Liver (tissue), 8 donors: ENCODE measurements at regions not wholly inside any gene's neighbourhood (a gene's known extent, or its start where the extent isn't known, plus 50 kb on each side); places are given as distances from the start of the nearest gene placed in this dataset.

Source experiments
- DNase-seq: peaks from one replicate; pipeline ENCODE4 v3.0.0-alpha.2; 2017; ENCODE audit warnings: low spot score
- H3K27ac ChIP-seq, 2 donors: one replicate each; pipeline ENCODE4 v1.7.0; 2013; ENCODE audit warnings: inconsistent platforms in 2 of 2, low read length in 2 of 2, control low read depth in 1 of 2, low read depth in 1 of 2, mild to moderate bottlenecking in 1 of 2
- H3K27me3 ChIP-seq, 4 donors: one replicate each; pipeline versions ENCODE4 v1.6.1 to v1.7.0; 2013; ENCODE audit warnings: low read length in 3 of 4, inconsistent platforms in 1 of 4, mild to moderate bottlenecking in 1 of 4, moderate library complexity in 1 of 4; ENCODE audit not compliant: control insufficient read depth in 4 of 4, insufficient read depth in 4 of 4
- H3K36me3 ChIP-seq, 4 donors: one replicate each; pipeline versions ENCODE4 v1.6.1 to v1.7.0; 2013; ENCODE audit warnings: low read length in 3 of 4, mild to moderate bottlenecking in 3 of 4, low read depth in 1 of 4, moderate library complexity in 1 of 4; ENCODE audit not compliant: control insufficient read depth in 4 of 4, insufficient read depth in 3 of 4
- H3K4me1 ChIP-seq, 4 donors: one replicate each; pipeline versions ENCODE4 v1.6.1 to v1.7.0; 2013; ENCODE audit warnings: low read length in 3 of 4, mild to moderate bottlenecking in 3 of 4, moderate library complexity in 1 of 4; ENCODE audit not compliant: control insufficient read depth in 4 of 4, insufficient read depth in 4 of 4
- H3K4me3 ChIP-seq, 3 donors: one replicate each; pipeline versions ENCODE4 v1.6.1 to v1.7.0; 2013; ENCODE audit warnings: low read length in 3 of 3, control low read depth in 1 of 3, low read depth in 1 of 3, mild to moderate bottlenecking in 1 of 3
- H3K9ac ChIP-seq, 2 donors: one replicate each; pipeline ENCODE4 v1.7.0; 2013; ENCODE audit warnings: low read length in 2 of 2, mild to moderate bottlenecking in 2 of 2, moderate library complexity in 2 of 2, control low read depth in 1 of 2, low read depth in 1 of 2
- H3K9me3 ChIP-seq, 4 donors: one replicate each; pipeline versions ENCODE4 v1.6.1 to v1.7.0; 2013; ENCODE audit warnings: low read length in 3 of 4; ENCODE audit not compliant: control insufficient read depth in 4 of 4
- ATF3 ChIP-seq: IDR thresholded peaks from 2 replicates; pipeline ENCODE4 v1.6.1; 2016; ENCODE audit warnings: antibody characterized with exemption
- CTCF ChIP-seq: fragments of 150-350 bp; IDR thresholded peaks from 2 replicates; pipeline ENCODE4 v1.5.1; 2017; ENCODE audit warnings: improper control_type of control experiment, low read depth, low read length; ENCODE audit not compliant: missing input control
- EGR1 ChIP-seq, 2 donors: IDR thresholded peaks; 2 replicates each; pipeline ENCODE4 v1.6.1; 2016 to 2018; ENCODE audit warnings: antibody characterized with exemption in 2 of 2, low read depth in 2 of 2
- FOXA1 ChIP-seq: IDR thresholded peaks from 2 replicates; pipeline ENCODE4 v1.6.1; 2016; ENCODE audit warnings: antibody characterized with exemption
- FOXA2 ChIP-seq: IDR thresholded peaks from 2 replicates; pipeline ENCODE4 v1.6.1; 2016; ENCODE audit warnings: antibody characterized with exemption
- GABPA ChIP-seq, 2 donors: IDR thresholded peaks in 1 of 2; conservative IDR thresholded peaks in 1 of 2; 2 replicates each; pipeline ENCODE4 v1.6.1; 2016; ENCODE audit warnings: antibody characterized with exemption in 2 of 2, mild to moderate bottlenecking in 1 of 2, moderate library complexity in 1 of 2
- HNF4A ChIP-seq, 2 donors: conservative IDR thresholded peaks; 2 replicates each; pipeline ENCODE4 v1.6.1; 2016; ENCODE audit warnings: antibody characterized with exemption in 2 of 2, mild to moderate bottlenecking in 2 of 2
- HNF4G ChIP-seq: IDR thresholded peaks from 2 replicates; pipeline ENCODE4 v1.6.1; 2016; ENCODE audit warnings: antibody characterized with exemption
- JUND ChIP-seq, 2 donors: IDR thresholded peaks; 2 replicates each; pipeline ENCODE4 v1.6.1; 2016; ENCODE audit warnings: antibody characterized with exemption in 2 of 2
- MAX ChIP-seq: IDR thresholded peaks from 2 replicates; pipeline ENCODE4 v1.6.1; 2016; ENCODE audit warnings: antibody characterized with exemption
- NR2F2 ChIP-seq: IDR thresholded peaks from 2 replicates; pipeline ENCODE4 v1.6.1; 2016; ENCODE audit warnings: antibody characterized with exemption
- RAD21 ChIP-seq, 2 donors: IDR thresholded peaks; 2 replicates each; pipeline ENCODE4 v1.6.1; 2016; ENCODE audit warnings: antibody characterized with exemption in 2 of 2, mild to moderate bottlenecking in 2 of 2
- REST ChIP-seq: IDR thresholded peaks from 2 replicates; pipeline ENCODE4 v1.6.1; 2016; ENCODE audit warnings: antibody characterized with exemption, mild to moderate bottlenecking
- SP1 ChIP-seq: IDR thresholded peaks from 2 replicates; pipeline ENCODE4 v1.6.1; 2018; ENCODE audit warnings: antibody characterized with exemption, mild to moderate bottlenecking
- TAF1 ChIP-seq: conservative IDR thresholded peaks from 2 replicates; pipeline ENCODE4 v1.6.1; 2016; ENCODE audit warnings: antibody characterized with exemption, mild to moderate bottlenecking
- YY1 ChIP-seq: IDR thresholded peaks from 2 replicates; pipeline ENCODE4 v1.6.1; 2016; ENCODE audit warnings: antibody characterized with exemption, mild to moderate bottlenecking
- ZBTB33 ChIP-seq: IDR thresholded peaks from 2 replicates; pipeline ENCODE4 v1.6.1; 2016; ENCODE audit warnings: antibody characterized with exemption
- WGBS: extraction: QIAGEN DNeasy Blood & Tissue Kit; methylation state at CpG from one replicate; pipeline ENCODE4 v1.1.7; 2013; 5-methylcytosine and 5-hydroxymethylcytosine counted together
- donor health status: healthy.
- donor health status: healthy.
- donor health status: healthy.
- donor health status: healthy.
- donor health status: healthy.

- WGBS, result 72% methylated on average over 2 of the region's 2 CpGs
- no peak for DNase-seq
- Histone ChIP-seq H3K9me3 (no peaks in the 10 kb centered on the region), H3K27me3 (no peaks in the 10 kb centered on the region), H3K4me1 (no peaks in the 10 kb centered on the region), H3K4me3 (no peak overlapping the region), H3K36me3 (no peaks in the 10 kb centered on the region), H3K27ac (no peak overlapping the region), H3K9ac (no peak overlapping the region)
- no peak for TF ChIP-seq FOXA1
- no peak for TF ChIP-seq GABPA (IDR thresholded peaks at IDR 0.05 in 1 of 2, conservative IDR thresholded peaks at IDR 0.05 in 1 of 2)
- no peak for TF ChIP-seq ATF3
- TF ChIP-seq SP1, result no peak
- TF ChIP-seq MAX, result no peak
- no peak for TF ChIP-seq FOXA2
- no peak for TF ChIP-seq RAD21 (IDR thresholded peaks at IDR 0.05)
- TF ChIP-seq ZBTB33, result no peak
- no peak for TF ChIP-seq NR2F2
- no peak for TF ChIP-seq HNF4A (conservative IDR thresholded peaks at IDR 0.05)
- TF ChIP-seq TAF1, result no peak
- TF ChIP-seq JUND (IDR thresholded peaks at IDR 0.05), result no peak
- no peak for TF ChIP-seq EGR1 (IDR thresholded peaks at IDR 0.05; ENCODE audit: low read depth in 2 of 2)
- no peak for TF ChIP-seq CTCF
- TF ChIP-seq REST, result no peak
These were observed 968.7 kb upstream of the SLC10A2 start for GRCh38 chr13:104034891-104035290.

GRCh38 chr13:104025303-104025702, 959.1 kb upstream of the SLC10A2 start:
- Histone ChIP-seq H3K9me3 (no peaks in the 10 kb centered on the region), H3K4me3 (no peak overlapping the region), H3K36me3 (no peaks in the 10 kb centered on the region), H3K4me1 (no peaks in the 10 kb centered on the region), H3K27ac (no peak overlapping the region), H3K27me3 (peaks cover 0 to 2% (median 0%) of the 10 kb centered on the region in 4 donors), H3K9ac (no peak overlapping the region)
- no peak for DNase-seq
- 52% methylated on average over 2 of the region's 2 CpGs for WGBS
- TF ChIP-seq RAD21 (IDR thresholded peaks at IDR 0.05) (no peak), GABPA (IDR thresholded peaks at IDR 0.05 in 1 of 2, conservative IDR thresholded peaks at IDR 0.05 in 1 of 2) (no peak), REST (no peak), HNF4G (no peak), YY1 (no peak), ZBTB33 (no peak), SP1 (no peak), CTCF (no peak)
